ENCODE measurements at regions not wholly inside any gene's neighbourhood (a gene's known extent, or its start where the extent isn't known, plus 50 kb on each side); places are given as distances from the start of the nearest gene placed in this dataset.
"Not testable (repeated sequence)": the region's sequence is repeated elsewhere in the genome, so short reads cannot be mapped to it uniquely, and the experiment has no call there.

DNA sequence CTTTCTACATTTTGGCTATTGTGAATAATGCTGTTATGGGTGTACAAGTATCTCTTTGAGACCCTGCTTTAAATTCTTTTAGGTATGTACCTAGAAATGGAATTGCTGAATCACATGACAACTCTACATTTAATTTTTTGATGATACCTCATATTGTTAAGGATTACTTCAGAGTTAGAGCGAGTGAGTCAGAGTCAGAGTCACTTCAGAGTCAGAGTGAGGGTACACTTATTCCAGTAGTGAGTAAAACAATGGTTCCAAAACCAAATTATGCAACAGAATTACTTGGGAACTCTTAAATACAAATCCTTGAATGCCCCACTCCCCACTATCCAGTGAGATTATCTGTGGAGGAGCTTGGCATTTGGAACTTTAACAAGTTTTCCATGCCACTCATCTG, 50.3 kb upstream of the SNRK start:
- no peak for DNase-seq

GRCh38 chr3:43233062-43233461, 53.3 kb upstream of the SNRK start:
- DNase-seq, result no peak

- DNase-seq, result no peak
Observed at GRCh38 chr3:43231276-43232000, 54.9 kb upstream of the SNRK start.

GRCh38 chr3:43229865-43230264, 56.5 kb upstream of the SNRK start:
- DNase-seq, result not testable (repeated sequence)

DNA sequence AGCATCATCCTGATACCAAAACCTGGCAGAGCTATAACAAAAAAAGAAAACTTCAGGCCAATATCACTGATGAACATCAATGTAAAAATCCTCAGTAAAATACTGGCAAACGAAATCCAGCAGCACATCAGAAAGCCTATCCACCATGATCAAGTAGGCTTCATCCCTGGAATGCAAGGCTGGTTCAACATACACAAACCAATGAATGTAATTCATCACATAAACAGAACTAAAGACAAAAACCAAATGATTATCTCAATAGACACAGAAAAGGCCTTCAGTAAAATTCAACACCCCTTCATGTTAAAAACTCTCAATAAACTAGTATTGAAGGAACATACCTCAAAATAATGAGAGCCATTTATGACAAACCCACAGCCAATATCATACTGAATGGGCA, 58.7 kb upstream of the SNRK start:
- not testable (repeated sequence) for DNase-seq

DNA sequence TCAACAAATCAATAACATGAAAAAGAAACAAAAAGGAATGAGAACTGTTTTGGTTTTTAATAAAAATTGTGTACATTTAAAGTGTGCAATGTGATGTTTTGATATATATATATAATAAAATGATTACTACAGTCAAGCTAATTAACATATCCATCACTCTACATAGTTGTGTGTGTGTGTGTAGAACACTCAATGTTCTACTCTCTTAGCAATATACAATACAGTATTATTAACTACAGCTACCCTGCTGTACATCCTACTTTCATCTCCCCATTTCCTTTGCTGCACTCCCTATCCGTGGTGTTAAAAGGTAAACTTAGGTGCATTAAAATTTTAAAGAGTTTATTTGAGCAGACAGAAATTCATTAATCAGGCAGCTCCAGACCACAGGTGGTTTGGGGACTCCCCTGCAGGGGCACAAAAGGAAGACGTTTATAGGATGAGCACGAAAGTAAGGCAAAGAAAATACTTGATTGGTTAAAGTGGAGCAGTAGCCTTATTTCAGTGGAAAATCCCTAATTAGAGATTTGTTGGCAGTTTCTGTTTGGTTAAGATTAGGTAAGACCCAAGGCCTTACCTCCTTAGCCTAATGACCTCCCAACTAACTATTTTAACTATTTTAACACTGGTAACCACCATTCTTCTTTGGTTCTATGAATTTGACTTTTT, 61.8 kb upstream of the SNRK start:
- no peak for DNase-seq

GRCh38 chr3:43223670-43224364, 62.5 kb upstream of the SNRK start:
- DNase-seq, result no peak

DNA sequence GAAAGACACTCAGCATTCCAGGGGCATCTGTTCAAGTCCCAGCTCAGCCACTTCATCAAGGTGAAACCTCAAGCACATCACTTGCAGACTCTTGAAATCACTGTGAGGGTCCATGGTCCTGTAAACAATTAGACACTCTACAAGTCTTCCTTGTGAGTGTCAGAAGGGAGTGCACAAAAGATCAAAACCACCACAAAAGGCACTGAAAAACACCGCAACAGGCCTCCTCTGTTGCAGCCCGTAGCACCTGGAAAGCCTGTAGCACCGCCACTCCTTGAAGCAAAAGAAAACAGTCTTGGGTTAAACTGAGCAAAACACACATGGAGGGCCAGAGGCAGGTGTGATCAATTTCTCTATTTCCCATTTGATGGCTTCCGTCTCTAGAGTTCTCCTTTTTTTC, 63.8 kb upstream of the SNRK start:
- DNase-seq, result no peak

DNA sequence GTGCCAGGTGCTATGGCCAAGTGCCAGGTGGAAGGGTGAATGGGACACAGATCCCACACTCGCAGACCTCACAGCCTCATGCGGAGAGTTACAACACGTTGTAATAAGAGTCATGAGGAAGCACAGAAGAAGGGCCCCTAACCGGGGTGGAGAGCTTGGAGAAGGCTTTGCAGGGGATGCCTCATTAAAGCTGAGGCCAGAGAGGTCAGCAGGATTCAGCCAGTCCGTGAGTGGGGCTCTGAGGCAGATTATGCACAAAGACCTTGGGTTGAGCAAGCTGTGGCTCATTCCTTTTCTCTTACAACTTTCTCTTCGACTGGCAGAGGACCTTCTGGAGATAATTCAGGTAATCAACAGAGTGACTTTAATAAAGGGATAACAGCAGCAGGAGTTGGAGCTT, 65.3 kb upstream of the SNRK start:
- no peak for DNase-seq

DNA sequence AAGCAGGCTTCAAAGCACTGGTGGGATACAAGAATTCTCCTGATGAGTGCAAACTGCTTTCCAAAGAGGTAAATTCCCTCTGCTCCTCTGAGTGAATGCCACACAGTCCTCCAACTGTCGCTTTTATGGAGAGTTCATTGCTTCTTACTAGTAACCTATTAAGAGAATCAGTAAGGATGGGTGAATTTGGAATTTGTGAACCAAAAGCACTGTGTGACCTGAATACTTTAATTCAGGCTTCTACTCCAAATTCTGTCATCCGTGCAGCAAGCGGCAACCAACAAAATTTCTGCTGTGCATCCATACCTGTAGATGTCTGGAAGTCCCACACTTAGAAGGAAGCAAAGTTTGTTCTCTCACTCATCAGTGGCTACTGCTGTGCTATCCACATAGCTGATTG, 66.7 kb upstream of the SNRK start:
- no peak for DNase-seq

DNA sequence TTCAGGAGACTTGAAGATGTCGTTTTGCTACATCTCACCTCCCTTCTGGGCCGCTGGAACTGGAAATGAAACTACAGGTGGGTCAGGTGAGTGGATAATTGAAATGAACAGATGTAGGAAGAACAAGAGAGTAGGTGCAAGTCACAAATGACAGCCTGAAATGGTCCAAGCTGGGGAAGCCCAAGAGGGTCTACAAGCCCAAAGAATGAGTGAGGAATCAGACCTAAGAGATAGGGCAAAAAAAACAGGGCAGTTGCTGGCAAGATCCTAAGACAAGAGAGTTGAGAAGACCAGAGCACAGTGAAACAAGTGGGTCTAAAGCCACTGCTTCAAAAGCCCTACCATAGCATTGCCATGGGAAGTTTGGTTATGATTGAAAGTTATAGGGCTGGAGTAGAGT, 67.4 kb upstream of the SNRK start:
- no peak for DNase-seq

- no peak for DNase-seq
Observed at GRCh38 chr3:43218156-43218555, 68.2 kb upstream of the SNRK start.

DNA sequence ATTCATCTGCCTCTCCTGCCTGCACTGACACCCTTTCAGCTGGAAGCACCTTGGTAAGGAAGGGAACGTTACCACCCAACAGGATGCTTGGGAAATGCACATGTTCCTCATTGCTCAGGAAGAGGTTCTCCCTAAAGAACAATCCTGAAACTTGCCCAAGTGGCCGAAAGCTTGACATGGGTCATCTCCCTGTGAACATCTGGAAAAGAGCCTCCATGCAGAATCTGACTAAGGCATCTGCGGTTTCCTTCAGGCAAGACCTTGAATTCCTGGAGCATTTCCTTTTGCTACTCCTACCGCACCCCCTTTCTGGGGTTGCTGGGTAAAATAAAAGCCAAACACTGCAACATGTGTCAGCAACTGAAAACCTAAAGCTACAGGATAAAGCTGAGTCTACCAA, 68.7 kb upstream of the SNRK start:
- DNase-seq, result no peak

DNA sequence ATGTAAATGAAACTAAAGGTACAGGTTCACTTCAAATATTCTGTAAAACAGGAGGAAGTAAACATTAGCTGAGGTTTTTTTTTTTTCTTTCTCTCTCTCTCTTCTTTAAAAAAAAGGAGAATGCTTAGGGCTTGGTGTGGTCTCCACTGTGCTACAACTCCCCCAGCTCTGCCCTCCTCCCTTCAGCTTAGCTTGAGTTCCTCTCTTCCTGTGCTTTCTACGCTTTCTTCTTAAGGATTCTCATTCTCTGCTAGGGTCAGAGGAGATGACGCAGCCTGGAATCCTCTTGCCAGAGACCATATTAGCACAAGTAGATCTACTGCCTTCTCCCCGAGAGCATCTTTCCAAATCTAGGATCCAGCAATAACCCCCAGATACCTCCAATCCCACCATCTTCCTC, 69.1 kb upstream of the SNRK start:
- DNase-seq, result no peak

DNA sequence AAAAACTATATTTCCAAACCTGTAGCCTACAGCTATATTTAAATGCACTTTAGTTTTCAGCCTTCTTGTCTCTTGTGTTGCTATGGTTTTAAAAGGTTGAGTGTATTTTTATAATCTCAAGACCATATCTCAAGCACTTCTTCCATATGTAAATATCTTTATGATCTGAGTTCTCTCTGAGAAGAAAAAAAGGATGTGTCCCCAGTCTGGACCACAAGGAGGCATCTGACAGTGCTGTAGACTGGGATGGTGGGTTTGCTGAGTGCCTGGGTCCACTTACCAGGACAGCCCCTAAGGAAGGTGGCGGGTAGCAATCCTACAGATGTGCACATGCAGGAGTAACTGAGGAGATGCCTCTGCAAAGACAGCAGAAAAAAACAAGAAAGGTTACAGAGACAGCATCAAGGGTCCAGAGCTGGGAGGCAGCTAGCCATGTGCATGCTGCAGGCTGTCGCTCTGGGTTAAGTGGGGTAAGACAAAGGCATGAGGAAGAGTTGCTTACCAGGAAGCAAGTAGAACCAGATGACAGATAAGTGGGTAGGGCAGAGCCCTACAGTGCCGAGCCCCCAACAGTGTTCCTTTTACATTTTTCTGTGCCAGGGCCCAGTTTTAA, 70.6 kb upstream of the SNRK start:
- DNase-seq, result no peak

DNA sequence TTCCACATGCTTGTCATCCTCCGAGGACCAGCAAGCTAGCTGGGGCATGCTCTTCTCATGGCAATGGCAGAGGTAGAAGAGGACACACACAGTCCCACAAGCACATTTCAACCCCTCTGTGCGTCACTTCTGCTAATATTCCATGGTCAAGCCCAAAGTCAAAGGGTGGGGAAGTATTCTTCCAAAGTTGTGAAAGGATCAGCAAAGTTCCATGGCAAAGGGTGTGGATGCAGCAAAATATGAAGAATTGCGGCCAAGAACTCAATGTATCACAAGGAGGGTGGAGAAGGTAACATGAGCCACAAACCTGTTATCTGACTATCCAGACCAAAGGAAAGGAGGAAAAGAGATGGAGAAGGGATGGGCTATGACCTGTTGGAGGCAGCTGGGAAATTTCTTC, 71.2 kb upstream of the SNRK start:
- no peak for DNase-seq

- DNase-seq, result no peak
Observed at GRCh38 chr3:43214616-43215015, 71.7 kb upstream of the SNRK start.

- DNase-seq, result no peak
Observed at GRCh38 chr3:43213631-43214030, 72.7 kb upstream of the SNRK start.

DNA sequence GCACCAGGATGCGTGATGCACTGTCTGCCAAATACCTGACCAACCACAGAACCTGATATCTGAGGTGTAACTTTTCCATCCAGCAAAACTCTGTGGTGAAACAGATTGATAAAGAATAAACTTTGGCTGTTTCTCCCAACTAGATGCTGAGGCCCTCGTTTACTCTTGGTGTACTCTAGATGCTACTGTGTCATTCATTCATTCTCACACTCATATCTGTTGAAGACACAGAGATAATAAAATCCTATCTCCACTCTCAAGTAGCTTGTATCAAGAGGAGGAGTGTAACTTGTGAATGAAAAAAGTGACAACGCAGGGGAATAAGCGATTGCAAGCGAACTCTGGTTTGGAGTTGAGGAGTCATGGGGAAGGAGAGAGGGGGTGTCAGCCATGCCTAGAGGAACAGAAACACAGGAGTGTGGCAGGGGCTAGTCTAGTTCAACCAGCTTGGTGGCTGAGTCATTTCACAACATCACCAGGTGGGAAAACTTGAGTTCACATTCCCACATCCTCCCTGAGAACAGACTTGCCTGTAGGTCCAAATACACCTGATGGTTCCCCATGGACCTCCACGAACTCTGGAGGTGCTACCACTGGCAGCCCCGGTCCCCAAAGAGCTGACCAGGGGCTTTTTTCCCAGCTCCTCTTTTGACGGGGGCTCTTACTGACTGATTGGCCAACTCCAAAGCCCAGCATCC, 73.3 kb upstream of the SNRK start:
- no peak for DNase-seq

- no peak for DNase-seq
Observed at GRCh38 chr3:43211681-43212080, 74.7 kb upstream of the SNRK start.

DNA sequence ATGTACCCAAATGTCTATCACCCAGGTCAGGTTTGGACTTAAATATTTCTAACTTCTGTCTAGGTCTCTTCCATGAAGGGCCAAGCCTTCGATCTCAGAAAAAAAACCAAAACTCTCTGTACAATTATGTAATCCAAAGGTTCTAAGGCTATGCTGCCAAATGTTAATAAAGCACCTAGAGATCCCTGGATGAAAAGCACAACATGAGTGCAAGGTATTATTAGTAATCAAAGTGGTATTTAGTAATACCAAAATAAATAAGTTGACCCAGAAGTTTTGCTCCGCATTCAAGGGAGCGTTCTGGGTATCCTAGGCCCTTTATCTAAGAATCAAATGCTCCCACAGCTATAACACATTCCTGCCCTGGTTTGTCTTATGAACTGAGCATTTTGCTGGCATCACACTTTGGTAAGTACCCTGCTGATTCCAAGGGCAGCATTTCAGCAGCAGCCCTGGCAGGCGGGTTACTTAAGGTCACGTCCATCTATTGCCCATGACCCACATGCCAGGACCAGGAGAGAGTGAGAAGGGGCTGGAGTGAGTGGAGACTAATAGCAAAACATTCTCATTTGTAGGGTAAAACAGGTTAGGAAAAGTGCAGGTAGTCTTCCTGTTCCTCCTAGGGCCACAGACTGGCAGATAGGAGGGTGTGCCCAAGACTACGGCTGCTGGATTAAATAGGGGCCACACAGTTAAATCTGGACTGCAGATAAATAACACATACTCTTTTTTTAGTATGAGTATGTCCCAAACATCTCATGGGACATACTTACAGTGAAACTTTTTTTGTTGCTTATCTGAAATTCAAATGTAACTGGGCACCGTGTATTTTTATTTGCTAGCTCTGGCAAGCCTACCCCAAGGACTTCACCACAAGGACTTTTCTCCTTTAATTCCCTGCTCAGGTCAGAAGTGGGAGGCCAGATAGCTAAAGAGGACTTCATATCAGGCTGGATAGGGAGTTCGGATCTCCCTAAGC, 76.0 kb upstream of the SNRK start:
- no peak for DNase-seq

Data from hypothalamus (tissue), 51 donors.